ENCODE measurements at regions not wholly inside any gene's neighbourhood (a gene's known extent, or its start where the extent isn't known, plus 50 kb on each side); places are given as distances from the start of the nearest gene placed in this dataset.

DNA sequence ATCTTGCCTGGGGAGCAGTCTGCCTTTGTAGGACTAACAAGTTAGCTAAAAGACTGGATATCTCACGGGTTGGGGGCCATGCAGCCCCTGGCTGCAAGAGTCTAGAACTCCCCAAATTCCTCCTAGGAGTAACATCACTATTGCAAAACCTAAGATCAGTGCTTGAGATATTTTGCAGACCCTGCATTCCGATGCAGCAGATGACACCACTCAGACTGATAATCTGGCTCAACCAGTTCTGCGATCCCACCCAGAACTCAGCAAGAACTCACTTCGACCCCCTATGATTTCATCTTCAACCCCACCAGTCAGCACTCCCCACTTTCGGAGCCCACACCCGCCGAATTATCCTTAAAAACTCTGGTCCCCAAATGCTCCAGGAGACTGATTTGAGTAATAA lies 834.0 kb downstream of the C4orf33 start:
- TF ChIP-seq, protein P1, sequence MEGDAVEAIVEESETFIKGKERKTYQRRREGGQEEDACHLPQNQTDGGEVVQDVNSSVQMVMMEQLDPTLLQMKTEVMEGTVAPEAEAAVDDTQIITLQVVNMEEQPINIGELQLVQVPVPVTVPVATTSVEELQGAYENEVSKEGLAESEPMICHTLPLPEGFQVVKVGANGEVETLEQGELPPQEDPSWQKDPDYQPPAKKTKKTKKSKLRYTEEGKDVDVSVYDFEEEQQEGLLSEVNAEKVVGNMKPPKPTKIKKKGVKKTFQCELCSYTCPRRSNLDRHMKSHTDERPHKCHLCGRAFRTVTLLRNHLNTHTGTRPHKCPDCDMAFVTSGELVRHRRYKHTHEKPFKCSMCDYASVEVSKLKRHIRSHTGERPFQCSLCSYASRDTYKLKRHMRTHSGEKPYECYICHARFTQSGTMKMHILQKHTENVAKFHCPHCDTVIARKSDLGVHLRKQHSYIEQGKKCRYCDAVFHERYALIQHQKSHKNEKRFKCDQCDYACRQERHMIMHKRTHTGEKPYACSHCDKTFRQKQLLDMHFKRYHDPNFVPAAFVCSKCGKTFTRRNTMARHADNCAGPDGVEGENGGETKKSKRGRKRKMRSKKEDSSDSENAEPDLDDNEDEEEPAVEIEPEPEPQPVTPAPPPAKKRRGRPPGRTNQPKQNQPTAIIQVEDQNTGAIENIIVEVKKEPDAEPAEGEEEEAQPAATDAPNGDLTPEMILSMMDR (IDR thresholded peaks at IDR 0.05): no peak
- TF ChIP-seq ZFX (IDR thresholded peaks at IDR 0.05; ENCODE audit: borderline replicate concordance): no peak
